NOMO-1 treated with dmso at 0.1 percent for 144 hours (cell line): ENCODE measurements at regions not wholly inside any gene's neighbourhood (a gene's known extent, or its start where the extent isn't known, plus 50 kb on each side); places are given as distances from the start of the nearest gene placed in this dataset.

Experiments used
- DNase-seq: peaks from one replicate; lab custom pipeline; 2025; ENCODE audit not compliant: unreplicated experiment; lab: John Stamatoyannopoulos, UW

DNA sequence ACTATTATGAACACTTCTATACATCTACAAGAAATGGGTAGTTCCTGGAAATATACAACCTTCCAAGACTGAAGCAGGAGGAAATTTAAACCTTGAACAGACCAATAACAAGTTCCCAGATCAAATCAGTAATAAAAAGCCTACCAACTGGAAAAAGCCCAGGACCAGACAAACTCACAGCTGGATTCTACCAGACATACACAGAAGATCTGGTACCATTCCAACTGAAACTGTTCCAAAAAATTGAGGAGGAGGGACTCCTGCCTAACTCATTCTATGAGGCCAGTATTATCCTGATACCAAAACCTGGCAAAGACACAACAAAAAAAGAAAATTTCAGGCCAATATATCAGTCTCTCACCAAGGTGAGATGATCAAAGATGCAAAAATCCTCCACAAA lies 189.4 kb downstream of the RPS29 start:
- DNase-seq = no peak

DNA sequence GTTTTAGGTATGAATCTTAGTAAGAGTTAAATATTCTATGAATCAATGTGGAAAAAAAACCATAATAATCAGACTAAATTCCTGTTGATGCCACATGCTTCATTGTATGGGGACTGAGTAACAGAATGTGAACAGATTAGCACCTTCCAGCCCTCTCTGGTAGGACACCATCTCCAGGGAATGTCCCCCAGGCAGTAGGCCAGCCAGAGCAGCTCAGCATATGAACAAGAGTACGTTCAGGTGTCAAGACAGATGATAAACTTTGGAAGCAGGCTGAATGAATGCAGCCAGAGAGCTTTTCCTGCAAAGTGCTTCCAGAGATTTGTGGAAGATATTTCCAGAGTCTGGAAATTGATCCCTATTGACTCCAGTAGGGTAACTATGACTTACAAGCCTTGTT lies 204.4 kb downstream of the RPS29 start:
- DNase-seq = no peak

DNA sequence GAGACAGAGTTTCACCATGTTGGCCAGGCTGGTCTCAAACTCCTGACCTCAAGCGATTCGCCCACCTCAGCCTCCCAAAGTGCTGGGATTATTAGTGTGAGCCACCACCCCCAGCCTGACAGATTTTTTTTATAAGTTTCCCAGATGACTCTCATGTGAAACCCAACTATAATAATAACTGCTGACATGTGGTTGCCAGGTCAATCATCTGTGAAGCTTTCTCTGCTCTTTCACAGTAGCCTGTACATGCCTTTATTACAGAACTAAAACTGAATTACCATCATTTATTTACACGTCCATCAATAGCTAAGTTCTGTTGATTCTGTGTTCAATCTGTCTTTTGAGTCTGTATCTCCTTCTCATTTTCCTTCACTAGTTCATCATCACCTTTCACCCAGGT lies 218.5 kb downstream of the RPS29 start:
- DNase-seq = no peak

DNA sequence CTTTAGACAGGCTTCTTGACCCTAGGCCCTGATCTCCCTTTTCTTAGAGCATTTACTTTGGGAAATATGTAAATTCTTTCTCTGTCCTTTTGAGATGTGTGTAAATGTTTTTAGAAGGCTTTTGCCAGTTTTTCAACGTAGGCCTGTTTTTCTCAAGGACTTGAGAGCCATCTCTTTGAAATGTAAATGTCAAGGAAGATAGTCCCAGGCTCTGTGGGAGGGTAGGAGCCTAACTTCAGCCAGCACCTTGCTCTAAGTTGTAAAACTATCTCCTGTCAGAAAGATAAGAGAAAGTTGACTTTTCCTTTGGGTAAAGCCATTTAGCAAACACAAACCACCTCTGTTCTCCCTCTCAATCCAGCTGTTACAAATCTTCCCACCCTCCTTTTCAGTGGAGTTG lies 219.8 kb downstream of the RPS29 start:
- no peak for DNase-seq

DNA sequence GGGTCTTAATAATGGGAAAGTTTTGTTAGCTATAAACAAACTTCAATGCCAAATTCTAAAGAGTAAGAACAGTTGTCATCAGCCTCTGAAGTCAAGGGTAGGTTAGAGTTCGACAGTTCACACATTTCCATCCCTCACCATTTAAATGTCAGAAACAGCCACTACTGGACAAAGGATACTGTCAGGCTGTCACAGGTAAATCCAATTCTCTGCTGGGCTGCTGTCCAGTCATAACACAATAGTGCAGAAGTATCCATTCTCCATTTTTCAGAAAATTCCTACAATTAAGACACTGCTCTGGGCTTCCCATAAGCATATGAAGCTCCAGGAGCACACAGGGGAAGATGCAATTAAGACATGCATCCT lies 221.4 kb downstream of the RPS29 start:
- DNase-seq = no peak

DNA sequence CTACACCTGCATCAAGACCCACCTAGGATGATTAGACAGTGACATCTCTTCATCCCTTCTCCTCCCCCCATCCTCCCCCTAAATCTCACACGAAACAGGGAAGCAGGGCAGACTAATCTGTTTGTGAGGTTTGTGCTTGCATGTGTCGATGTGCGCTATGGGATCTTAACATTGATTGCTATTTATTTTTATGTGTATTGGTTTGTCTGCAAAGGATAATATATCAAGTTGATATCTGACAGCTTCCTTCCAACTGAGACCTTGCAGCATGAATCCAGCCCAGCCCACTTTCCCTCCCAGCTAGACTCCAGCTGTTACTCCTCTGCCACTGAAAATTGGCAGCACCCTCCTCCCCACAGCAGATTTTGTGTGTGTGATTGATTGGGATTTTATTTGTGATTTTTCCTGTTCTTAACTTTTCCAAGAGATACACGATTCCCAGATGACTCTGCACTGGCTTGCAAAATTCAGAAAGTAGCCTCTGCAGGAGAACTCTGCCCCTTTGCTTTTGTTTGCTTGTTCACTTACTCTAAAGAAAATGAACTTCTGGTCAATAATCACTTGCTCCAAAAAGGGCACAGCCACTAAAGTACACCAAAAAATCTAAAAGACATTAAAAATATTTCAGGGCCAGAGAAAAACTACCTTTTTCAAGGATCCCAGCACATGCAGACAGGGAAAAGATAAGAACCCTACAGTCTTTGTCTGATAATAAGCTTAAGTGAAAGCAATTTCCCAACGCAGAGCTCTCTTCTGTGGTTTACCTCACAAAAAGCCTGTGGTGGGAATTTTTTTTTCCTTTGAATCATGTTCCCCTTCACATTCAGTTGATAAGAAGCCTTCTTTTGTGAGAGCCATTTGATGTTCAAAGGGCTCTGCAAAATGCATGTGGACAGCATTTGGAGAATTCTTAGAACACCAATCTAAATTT lies 222.1 kb downstream of the RPS29 start:
- DNase-seq = no peak

DNA sequence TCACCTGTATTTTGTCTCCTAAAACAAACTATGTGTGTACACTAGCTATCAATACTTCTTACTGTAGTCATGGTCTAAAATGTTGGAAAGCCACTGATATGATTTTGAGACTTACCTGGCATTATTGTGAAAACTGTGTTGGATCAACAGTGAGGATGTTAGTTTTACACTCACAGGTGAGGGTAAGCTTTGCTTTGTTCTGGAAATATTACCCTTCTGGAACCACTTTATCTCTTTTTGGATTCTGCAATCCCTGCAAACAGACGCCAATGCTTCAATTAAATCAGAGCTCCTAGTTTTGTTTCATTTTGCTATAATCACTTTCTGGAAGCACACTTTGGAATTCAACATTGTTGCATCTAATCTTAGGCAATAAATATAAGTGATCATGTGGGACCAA lies 223.3 kb downstream of the RPS29 start:
- DNase-seq = no peak

DNA sequence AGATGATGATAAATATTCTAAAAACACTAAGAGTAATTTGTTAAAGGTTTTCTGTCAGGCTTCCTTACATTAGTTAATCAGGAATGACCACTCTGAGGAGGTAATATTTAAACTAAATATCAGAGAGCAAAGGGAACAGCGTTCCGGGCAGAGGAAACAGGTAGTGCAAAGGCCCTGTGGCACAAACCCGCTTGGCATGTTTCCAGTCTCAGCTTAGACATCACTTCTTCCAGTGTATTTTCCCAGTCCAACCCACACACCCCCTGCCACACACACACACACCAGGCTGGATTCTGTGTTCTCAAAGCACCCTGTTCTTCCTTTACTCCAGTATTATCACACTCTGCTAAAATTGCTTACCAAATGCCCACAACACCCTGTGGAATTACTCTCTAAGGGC lies 247.1 kb downstream of the RPS29 start:
- no peak for DNase-seq

DNA sequence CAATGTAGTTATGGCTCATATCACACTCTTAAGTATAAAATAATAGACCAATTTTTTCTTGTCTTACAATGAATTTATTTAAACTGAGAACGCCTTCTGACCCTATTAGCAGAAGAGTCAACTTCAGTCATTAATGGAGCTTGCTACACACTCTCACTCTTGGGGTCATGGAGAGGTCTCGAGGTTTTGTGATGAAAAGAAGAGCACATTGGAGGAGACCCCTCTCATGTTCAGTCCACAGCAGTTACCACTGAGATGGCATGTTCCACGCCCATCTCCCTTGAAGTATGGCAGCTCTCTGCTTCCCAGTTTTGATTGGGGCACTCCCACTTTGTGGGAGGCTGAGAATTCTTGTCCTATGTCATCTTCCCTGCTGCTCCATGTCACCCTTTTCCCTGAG lies 266.4 kb downstream of the RPS29 start:
- DNase-seq = no peak

DNA sequence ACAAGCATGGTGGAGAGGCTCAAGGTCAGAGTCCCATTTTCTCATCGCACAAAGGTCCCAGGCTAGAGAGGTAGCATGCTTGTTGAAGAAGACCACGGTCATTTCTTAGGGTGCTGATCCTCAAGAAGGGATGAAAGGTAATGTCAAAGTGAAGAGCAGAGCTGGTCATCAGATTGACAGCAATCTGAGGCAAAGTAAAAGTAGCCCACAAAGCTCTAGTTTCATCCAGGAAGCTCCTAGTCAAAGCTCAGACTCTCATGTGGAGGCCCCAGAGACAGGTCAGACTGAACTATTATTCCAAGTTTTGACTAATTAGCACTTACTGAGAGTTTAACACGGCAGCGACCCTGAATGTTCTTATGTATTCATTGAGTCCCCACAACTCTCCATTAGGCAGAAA lies 270.6 kb downstream of the RPS29 start:
- no peak for DNase-seq

DNA sequence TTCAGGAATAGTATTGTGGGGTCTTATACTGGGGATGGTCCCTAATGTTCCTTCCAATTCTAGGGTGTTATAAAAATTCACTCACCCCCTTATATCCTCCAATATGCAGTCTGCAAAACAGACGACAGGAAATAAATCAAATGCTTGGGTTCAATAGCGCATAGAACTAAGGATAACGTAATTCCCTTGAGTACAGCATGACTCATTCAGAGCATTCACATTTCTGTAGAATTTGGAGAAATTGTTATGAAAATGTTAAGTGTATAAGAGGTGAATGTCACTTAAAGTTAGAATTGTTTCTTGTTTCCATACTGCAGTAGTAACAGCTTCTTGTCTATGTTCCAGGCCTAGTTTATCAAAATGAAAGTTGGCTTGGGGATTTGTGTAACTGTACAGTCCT lies 271.4 kb downstream of the RPS29 start:
- no peak for DNase-seq

DNA sequence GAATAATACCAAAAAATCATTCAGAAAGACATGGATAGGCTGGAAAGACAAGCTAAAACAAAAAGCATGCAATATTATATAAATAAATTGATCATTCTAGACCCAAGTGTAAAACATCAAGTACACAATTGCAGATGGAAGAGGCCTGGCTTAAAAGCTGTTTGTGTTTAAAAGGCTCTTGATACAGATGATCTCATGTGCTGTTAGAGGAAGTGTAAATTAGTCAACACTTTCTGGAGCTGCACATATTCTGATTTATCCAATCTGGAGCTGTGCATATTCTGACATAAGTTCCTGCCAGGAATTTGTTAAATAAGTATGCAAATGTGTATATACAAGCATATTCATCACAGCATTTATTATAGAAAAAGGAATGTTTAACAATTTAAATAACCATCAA lies 273.1 kb downstream of the RPS29 start:
- DNase-seq = no peak

DNA sequence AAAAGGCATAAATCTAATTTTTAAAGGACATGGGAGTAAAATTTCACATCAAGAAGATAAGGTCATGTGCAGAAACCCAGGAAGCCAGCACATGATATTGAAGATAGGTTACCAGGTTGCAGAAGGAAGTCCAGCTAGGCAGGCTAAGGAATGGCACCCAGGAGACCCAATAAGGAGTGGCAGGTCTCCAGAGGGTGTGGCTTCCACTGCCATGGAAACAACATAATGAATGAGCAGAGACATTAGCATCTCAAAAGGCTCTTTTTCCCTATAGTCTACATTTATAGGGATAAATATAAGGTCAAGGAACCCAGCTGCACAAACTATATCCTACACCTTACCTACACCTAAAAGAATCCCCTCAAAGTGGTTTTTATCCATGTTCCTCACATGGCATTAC lies 275.9 kb downstream of the RPS29 start:
- DNase-seq = no peak

DNA sequence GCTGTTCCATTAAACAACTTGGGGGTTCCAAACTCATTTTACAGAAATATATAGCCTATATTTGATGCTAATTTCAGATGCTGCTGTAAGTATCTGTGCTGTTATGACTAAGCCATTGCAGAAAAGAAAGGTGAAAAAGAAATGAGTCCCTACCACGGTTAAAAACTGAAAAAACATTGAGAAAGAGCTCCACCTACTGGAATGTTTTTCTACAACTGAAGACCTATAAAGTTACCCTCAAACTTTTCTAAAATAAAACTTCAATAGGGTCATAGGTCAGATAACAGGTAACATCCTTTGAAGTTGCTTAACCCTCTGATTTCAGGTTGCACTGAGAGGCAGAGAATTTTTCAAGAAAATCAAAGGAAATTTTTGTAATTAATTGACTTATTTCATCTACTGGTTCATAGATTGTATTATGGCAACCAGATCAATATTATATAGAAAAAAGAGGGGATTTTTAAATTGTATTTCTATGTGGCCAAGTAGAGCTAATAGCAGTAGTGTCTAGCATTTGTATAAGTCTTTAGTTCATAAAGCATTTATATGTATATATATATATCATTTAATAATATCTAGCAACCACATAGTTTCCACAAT lies 279.9 kb downstream of the RPS29 start:
- DNase-seq = no peak

DNA sequence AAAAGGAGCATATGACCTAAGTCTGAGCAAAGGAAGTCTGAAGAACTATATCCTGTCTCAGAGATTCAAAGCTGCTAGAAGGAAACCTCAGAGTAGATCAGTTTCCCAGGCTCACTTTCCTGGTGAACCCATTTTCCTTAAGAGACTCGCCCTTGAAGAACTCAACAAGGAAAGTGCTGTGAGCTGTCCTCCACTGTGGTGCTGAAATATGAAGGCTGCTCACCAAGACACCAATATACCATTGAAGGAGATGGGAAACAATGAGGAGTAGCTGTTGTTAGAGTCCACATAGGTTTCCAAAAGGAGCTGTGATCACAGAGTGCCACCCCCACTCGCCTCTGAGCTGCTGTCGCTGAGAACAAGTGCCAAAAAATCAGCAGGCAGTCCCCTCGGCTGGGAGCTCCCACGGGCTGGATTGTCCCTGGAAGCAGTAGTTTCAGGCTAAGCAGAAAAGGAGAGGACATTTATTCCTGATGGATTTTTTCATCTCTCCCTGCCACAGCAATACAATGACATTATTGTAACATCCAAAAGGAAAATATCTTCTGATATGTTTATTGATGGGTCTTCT lies 282.1 kb downstream of the RPS29 start:
- DNase-seq = no peak

DNA sequence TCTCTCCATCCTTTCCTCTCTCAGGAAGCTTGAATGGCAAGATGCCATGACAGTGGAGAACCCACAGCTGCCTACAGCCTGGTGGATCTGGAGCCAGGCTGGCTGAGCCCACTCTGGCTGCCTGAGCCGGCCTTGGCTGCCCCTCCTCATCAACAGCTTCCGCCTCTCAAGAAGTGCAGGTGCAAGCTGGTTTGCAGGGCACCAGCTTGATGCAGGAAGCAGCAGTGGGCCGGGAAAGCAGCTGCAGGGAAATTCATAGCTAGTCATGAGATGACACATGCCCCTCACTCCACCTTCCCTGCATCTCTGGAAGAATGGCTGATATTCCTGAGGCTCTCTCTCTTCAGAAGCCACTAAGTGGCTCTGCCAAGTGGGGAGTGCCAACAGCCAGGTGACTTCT lies 289.1 kb downstream of the RPS29 start:
- DNase-seq = no peak

DNA sequence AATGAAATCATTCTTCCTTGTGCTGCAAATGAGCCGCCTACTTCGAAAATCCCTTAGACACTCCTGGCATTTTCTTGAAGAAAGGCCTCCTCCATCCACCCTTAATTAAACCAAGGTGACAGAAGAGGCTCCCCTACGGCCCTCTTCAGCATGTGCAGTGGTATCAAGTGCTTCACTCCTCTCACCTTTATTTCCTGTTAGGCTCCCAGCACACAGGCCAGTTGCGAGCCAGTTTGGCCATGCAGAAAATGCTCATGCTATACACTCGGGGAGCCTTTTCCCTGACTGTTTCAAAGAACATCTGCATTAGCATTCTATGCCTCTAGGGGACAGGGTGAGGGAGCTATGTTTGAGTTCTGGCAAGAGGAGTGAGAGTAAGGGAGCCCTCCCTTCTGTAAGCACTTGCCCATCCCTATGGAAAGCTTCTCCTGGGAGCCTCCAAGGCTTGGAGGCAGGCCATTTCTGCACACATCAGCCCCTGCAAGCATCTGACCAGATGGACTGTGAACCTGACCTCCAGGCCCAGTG lies 291.5 kb downstream of the RPS29 start:
- no peak for DNase-seq

DNA sequence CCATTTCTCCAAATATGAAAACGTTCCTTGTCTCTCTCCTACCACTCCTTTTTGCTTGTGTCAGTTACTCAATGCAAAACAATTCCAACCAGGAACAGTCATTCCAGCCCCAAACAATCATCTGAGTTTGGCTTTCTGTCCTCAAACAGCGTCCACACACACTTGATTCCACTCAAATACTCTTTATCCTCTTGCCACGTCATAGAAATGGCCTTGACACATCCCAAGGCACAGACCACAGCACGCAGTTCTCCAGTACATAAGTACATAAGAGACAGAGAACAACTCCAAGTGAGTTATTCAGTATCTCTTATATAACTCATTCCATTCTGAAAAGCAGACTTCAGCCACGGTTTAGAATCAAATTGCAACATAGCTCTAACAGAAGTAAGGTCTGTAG lies 299.2 kb downstream of the RPS29 start:
- no peak for DNase-seq

DNA sequence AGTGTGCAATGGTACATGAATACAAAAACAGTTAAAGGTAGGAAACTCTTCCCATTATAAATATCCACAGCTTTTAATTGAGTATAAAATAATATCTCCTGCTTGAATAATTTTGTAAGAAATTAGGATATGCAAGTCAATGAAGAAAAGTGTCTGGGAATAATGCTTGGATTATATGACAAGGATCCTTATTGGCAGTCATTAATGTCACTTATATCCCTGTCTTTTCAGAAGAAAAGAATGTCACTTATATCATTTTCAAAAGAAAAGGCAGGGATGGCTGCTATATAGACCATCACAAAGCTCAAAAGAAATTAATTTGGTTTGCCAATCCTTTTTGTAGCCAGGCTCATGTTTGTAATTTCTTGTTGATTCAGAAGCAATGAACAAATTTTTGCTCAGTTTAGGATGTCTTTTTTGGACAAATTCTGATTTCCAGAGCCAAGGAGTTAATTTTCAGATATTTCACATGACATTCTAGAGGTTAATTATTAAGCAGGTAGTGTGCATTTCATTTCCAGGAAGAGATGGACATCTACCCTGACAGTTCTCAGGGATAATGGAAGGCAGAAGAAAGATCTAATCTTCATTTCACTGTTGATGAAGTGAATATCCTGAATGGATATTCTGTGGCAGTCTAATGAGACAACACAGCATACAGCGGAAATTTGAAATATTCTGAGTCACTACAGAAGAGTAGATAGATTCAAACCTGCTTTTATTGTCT lies 299.8 kb downstream of the RPS29 start:
- DNase-seq = no peak

DNA sequence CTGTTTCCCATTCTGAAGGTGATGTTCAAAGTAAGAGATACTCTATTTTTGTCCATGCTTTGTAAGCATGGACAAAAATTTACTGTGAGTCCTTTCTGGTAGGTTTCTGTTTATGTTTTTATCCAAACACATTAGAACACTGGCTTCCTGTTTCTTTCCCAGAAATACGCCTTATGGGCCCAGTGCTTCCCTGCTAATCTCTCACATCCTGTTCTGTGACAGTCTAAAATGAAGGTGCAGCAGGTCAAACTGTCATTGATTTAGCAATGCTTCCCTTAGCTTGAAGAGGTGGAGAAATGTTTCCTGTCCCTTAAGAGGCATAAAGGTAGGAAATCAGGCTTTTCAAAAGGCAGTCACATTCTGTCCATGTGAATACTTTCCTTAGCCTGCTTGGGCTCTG lies 305.6 kb downstream of the RPS29 start:
- no peak for DNase-seq

DNA sequence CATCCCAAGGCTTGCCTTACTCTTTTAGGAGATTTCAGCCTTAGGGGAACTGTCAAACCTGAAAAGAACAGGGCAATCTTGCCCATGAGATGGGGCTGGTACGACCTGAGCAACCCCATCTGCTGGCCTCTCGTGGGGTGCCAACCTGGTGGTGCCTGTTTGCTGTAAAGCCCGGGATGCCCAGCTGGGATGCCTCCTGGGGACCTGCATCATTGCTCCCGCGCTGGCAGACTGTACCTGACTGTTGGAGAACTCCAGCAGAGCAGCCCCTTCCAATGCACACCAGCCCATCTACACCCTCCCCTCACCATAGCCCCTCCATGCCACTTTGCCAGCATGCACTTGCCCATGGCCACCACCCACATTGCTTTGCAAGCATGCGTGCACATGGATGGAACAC lies 335.7 kb downstream of the RPS29 start:
- no peak for DNase-seq

DNA sequence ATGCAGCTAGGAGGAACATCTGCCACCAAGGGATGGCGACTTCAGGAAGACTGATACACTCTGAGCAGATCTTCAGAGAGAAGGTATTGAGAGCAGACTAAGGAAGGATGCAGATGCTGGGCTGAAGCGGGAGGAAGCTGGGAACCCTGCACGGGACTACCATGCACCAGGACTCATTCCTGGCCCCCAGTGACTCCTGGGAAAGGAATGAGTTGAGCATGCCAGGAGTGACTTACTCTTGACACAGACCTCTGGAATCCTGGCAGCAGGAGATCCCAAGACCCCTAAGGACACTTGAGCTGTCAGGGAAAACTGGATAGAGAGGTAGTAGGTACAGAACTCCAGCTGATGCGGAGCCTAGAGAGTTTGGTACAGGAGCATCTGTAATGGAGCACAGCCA lies 336.1 kb downstream of the RPS29 start:
- DNase-seq = no peak
